GM21381 (cell line): ENCODE measurements at regions not wholly inside any gene's neighbourhood (a gene's known extent, or its start where the extent isn't known, plus 50 kb on each side); places are given as distances from the start of the nearest gene placed in this dataset.

Source experiments
- ATAC-seq: cut with Tn5 transposase; IDR thresholded peaks from one replicate; pipeline ENCODE4 v1.9.1; 2021; ENCODE audit warnings: mild to moderate bottlenecking, moderate library complexity; ENCODE audit not compliant: unreplicated experiment

DNA sequence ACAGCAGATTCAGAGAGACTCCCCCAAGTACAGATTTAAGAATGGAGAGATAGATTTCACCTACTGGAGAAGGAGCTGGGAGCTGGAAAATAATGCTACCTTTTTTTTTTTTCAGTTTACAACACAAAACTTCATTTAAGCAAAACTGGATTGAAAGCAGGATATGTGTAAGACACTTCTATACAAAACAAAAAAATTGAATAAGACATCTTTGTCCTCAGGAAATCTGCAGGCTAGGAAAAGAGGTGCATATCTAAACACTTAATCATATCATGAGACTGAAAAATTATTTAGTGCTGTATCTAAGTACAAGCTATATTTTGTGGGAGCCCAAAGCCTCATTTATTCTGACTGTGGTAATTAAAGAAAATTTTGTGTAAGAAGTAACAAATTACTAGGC lies 516.1 kb downstream of the ZIC1 start:
- no peak for ATAC-seq

DNA sequence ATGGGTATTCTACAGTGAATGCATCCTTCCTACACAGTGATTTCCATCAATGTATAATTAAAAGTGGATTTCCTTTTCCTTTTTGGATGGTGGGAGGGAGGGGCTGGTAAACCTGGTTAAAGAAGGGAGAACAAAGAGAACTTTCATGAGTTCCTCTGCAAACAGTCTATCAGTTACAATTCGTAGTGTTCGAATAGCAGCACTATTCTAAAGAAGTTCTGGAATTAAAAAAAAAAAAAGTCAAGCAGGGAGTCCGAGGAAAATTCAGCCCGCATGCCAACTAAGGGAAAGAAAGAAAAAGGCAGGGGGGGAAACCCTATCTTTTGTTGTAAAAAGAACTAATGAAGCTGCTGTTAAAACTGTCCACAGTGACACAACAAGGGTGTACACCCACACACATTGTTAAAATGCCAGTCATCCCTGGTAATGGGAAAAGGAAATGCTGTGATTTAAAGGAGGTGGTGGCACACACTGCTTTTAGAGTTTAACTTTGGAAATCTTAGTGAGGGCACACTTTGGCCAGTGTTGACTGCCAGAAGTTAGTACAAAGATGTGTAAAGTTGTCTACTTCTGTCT lies 521.2 kb downstream of the ZIC1 start:
- no peak for ATAC-seq

DNA sequence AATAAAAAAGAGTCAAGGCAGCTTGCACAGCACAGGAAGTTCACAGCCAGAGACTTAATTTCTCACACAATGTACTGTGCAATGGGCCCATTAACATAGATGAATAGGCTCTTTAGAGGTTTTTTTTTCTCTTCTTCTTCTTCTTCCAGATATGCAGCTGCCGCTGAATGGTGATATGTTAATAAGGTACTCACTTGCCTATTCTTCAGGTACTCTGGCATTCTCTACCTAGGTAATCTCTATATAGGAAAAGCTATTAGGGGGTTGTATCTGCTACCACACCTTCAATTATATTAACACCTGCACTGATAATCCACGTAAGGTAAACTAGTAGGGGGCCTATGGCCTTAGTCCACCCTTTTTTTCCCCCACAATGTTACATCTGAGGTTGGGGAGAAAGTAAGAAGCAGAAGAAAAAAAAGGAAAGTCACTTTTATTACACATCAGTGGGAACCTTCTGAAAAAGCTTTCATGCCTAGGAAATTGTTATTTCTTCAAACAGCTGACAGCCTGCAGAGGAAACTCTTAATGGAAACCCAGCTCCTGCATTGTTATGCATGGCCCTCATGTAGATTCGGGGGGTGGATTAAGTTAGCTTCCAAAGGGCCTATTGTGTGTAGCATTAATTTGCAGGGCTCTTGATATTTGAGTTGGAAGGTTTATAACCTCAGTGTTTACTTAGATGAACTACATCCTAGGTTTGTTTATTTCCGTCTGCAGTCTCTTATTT lies 525.5 kb downstream of the ZIC1 start:
- ATAC-seq = no peak

DNA sequence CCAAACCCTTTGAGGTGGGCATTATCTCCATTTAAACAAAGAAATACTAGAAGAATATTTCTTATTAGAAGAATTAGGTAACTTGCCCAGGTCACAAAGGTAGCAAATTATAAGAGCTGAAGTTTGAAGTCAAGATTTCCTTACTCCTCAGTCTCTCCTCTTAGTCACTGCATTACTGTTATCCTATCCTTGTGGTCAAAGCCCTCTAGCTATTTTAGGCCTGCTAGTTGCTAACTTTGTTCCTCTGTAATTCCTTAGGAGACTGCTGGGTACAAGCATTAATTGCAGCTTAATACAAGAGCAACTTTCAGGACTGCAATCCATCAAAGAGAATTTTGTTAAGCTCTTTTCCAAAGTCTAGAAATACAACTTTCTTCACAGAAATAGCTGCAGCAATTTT lies 528.2 kb downstream of the ZIC1 start:
- ATAC-seq = no peak

DNA sequence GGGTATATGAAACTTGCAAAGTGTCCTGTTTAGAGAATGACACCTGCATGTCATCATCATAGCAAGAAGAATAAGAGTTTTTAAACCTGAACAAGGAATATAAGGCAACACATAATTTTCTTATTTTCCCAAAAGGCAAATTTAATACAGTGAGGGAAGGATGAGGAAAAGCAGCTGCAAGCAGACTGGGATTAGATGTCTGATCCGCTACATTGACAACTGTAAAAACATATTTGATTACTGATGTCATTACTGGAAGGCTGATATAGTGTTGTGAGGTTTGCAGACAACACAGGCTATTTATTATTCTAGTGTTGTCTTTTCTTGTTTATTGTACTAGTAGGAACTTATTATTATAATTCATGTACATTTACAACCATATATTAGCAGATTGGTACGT lies 528.7 kb downstream of the ZIC1 start:
- ATAC-seq = no peak

DNA sequence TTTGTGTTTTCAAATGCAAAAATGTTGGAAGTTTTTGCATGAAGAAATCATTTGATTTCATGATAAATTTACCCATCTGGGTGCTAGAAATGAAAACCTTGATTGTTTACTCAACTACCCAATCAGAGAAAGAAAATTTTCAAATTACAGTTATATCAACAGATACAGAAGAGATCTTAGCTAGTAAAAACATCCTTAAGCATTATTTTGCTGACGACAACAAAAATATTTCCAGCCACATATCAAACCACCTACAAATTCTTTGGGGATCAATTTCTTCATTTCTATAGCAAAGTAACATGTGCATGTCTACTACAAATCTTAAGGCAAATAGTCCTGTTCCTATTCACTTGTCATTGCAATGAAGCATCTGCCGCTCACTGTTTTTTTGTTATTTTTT lies 530.3 kb downstream of the ZIC1 start:
- no peak for ATAC-seq

DNA sequence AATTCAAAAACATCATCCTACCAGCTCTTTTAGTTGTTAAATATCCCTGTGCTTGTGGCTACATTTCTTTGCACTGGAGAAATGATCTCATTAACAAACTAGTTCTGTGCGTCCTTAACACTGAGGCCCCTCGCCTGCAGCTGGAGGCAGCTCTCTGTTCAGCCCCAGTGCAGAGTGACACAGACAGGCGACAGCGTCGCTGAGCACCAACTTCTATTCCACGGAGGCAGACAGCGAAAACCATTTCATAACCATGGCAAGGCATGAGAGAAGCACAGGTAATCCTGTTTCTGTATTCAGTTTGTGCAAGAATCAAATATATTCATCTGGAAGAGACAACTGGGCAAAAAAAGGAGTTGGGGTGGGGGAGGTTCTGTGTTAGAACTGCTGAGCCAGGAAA lies 530.7 kb downstream of the ZIC1 start:
- ATAC-seq = no peak

DNA sequence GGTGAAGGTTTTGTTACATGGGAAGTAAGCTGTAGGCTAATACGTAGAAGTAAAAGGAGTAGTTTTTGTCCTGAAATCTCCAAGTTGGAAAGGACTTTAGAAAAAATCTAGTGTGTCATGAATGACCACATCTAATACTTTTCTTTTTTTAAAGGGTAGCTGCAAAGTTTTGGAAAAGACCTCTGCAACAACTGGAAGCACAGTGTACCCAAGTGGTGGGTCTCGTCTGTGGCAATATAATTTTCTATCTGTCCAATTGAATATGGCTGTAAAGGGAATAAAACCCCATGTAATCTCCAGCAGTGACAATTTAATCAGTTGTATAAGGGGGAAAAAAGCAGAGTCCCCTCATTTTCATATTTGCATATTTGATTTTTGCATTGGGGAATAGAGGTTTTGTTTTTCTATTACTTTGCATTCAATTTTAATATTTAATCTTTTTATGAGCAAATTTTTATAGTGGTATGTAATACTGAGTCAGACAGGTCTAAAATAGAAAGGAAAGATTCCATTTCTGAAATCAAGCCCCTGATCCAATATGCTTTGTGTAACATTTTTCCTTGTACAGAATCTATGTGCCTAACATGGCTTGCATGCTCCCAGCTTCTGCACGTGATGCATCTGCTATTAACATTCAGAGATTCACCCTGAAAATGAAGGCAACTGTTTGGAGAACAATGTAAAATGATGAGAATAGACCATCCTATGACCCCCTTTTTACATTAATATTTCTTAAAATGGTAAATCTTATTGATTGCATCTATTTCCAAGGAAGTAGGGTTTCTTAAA lies 531.4 kb downstream of the ZIC1 start:
- ATAC-seq = no peak

DNA sequence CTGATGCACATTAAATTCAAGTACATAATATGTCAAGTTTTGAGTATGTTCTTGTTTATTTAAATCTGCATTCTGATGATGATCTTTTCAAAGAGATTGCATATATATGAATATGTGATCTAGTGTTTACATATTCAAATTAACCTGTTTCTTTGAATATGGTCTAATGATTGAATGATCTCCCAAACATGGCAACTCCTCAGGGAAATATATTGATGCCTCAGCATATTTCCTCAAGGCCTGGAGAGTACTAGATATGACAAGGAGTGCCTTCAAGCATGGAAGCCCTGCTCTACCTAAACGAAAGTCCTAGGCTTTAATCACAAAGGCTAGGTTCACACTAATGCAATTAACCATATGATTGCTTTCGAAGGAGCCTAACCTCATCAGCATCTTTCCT lies 532.8 kb downstream of the ZIC1 start:
- ATAC-seq = no peak

DNA sequence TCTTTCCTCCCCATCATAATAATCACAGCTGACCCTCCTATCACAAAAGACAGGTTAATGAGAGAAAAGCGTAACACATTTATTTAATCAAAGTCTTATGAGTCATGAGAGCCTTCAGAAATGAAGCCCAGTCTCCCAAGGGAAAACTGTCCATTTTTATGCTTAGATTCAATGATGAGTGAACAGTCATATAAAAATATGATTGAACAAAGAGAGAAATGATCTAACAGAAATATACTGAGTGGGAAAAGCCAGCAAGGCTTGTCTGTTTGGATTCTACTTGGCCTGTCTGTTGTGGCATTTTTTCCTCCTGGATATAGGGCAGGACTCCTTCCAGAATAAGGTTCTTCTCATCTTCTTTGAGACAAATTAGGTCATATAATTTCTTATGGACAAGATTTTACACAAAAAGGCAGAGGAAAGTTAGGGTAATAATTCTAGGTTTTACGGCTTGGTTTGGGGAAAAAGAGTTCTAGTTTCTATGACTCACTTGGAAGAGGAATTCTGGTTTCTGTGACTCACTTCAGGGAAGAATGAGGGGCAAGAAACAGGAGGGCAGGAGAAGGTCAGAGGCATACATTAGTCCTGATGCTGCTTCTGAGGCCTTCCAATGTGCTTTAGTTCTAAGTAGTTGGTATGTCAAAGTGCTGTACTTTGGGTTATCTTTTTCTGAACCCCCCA lies 534.2 kb downstream of the ZIC1 start:
- ATAC-seq = no peak

DNA sequence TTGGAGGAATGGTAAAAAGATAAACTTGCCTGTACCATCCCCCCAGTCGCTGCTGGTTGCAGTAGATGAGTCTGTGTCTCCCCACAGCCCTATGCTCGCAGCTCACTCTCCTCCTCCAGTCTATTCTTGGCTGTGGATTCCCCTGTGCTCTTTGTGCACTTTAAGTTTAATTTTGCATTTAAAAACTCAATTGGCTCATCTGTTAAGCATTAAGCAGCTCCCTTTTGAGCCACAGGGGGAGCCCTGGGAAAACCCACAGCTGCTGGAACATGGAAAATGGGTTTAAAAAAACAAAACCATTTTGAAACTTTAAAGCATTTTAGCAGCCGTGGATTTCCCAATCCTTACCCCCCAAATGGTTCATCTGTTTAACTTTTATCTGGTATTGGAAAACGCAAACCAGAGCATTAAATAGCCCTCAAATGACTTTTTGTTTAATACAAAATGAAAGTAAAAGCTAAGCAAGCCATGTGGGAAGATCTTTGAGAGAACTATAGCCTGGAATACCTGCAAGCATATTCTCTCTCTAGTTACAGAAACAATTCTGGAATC lies 536.9 kb downstream of the ZIC1 start:
- ATAC-seq = no peak

DNA sequence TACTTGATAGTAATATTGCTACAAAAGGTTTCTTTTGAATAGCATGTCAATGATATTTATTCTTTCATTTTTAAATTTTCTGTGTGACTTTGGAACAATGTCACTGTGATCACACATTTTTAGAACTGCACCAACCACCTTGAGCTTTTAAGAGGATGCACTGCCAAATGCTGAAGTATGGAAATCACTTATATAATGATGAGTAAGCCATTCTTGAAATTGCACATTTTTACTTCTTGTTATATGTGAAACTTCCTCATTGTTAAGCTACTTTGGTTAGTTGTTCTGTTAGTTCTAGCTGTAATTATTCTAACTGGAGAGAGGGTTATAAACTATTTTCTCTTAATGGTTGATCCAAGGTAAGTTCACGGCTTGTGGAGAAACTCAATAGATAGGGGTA lies 547.5 kb downstream of the ZIC1 start:
- no peak for ATAC-seq

DNA sequence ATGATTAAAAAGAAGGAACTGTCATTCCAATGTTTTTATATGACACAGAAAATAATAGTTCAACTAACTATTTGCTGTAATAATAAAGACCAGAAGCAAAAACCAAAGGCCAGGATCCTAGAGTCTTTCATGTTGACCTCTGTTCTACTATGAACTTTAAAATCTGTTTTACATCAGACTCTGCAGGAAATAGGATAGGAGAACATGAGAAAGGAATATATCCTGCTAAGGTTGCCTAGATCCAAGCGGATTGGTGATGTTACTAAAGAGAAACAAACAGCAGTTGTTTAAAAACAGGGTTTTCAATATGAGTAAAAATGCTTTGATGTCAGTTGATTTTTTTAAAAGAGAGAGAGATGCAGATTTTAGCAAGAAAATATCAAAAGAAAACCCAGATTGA lies 549.6 kb downstream of the ZIC1 start:
- no peak for ATAC-seq

DNA sequence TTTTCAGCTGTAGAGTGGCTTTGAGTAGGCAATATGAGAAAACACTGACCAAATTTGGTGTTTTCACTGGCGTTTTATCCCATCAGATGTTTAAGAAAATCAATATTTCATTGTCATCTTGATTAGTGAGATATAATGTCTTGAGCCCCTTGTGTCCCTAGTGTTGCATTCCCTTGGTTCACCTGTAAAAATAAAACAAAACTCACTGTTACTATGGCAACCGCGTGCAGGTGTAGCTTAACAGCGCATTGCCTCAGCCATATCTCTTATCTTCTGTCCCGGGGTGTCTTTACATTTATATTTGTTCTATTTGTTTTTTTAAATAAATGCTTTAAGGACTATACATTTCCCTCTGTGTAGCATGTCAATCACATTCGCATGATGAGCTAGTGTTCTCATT lies 551.6 kb downstream of the ZIC1 start:
- no peak for ATAC-seq

DNA sequence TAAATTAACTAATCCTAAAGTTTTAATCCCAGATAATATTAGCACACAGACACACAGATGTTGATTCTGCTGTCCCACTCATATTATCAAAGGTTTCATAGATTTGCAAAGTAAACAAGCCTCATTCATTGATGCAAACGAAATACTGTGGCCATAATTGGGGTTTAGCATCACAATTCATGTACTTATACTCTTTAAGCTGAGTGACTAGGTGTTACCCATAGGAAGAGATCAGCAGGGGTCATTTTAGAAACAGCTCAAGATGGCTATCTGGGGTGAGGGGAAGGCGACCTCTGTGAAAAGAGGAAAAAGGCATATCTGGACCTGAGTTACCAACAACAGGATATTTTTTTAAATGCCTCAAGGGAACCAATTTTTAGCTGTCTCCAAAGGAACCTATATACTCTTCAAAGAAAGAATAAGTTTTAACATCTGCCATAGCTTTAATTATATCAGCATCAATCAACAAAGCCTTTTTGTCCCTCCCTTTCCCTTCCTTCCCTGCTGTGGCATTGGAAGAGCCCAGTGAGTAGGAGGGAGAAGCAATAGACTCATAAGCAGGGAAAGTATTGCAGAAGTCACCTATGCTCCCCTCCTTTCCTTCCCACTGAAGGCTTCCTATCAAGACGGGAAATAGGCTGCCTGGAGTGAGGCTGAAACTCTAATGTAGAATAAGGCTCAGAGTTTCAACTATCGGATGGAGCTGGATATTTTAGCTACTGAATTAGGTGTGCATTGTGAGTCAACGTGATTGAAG lies 553.4 kb downstream of the ZIC1 start:
- no peak for ATAC-seq

DNA sequence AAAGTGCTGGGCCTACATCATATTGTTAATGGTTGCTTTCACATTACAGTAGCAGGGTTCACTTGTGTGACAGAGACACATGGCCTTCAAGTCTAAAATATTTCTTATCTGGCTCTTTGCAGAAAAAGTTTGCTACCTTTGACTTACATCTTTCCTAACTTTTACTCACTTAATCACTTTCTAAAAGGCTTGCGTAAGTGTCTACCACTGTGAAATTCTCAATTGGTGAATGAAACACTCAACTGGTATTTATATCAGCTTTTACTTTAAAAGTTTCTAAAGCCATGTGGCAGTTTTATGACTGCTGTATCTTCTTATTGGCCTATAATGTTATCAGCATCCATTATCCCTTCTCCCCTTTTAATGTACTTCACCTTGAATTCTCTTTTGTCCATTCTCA lies 554.5 kb downstream of the ZIC1 start:
- no peak for ATAC-seq

DNA sequence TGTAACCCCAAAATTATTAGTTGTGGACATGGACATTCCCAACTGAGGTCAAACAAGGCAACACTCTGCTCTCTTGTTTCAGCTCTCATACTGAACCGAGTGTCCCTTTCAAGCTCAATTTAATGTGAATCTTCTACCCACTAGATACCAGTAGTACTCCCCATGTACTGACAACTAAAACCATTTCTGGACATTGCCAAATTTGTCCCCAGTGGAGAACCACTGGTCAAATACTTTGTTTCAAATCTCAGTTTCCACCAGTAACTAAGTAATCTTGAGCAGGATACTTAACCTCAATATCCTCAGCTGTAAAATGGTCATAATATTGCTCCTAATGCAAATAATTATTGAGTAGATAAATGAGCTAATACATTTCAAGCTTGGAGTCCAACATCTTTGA lies 566.0 kb downstream of the ZIC1 start:
- ATAC-seq = no peak

DNA sequence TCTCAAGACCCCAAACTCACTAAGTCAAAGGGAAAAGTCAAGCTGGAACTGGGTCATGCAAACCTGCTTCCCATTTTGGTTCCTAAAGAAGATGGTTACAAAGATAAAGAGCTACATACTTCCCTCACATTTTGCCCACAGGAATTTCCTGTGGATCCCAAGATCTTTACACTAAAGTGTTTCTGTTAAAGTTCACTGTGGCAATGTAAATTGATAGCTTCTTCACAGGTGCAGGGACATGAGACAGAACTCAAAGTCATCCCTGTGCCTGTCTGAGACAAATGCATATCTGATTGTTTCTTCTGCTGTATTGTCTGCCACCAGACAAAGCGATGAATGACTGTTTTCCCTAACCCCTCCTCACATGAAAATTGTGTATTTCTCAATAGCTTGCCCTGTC lies 567.8 kb downstream of the ZIC1 start:
- ATAC-seq = no peak

DNA sequence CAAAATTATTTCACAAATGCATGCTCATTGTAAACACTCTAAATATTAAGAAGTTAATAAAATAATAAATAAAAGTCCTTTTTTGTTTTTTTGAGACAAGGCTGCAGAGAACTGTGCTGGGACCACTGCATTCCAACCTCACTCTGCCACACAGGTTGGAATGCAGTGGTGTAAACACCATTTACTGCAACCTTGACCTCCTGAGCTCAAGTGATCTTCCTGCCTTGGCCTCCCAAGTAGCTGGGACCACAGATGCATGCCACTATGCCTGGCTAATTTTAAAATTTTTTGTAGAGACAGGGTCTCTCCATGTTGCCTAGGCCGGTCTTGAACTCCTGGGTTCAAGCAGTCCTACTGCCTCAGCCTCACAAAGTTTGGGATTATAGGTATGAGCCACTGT lies 578.4 kb downstream of the ZIC1 start:
- no peak for ATAC-seq

DNA sequence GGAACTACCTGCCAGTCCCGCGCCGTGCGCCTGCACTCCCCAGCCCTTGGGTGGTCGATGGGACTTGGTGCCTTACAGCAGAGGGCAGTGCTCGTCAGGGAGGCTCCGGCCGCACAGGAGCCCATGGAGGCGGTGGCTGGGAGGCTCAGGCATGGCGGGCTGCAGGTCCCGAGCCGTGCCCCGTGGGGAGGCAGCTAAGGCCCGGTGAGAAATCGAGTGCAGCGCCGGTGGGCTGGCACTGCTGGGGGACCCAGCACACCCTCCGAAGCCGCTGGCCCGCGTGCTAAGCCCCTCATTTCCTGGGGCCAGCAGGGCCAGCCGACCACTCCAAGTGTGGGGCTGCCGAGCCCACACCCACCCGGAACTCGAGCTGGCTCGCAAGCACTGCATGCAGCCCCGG lies 580.2 kb downstream of the ZIC1 start:
- no peak for ATAC-seq

DNA sequence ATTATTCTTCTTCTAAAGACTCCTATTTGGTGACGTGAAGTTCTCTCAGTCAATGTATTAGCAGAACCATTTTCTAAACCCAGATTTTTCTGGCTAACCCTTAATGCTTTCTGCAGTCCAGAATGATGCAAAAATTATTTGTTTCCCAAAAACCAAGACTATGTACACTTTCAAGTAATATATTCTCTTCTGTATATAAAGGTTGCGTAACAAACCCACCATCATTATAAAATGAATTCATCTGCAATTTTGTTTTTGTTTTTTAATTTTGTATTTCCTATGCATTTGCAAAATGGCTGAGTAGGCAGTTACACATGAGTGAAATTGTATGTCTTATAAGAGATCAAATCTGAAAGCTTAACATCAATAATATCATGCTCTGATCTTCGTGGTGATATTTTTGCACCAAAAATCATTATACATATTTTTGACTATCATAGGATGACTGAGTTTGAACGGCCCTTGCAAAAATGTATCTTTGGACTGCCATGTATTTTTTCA lies 593.6 kb downstream of the ZIC1 start:
- ATAC-seq = no peak
